GM20431 (cell line): ENCODE measurements at regions not wholly inside any gene's neighbourhood (a gene's known extent, or its start where the extent isn't known, plus 50 kb on each side); places are given as distances from the start of the nearest gene placed in this dataset.
"Not testable (repeated sequence)": the region's sequence is repeated elsewhere in the genome, so short reads cannot be mapped to it uniquely, and the experiment has no call there.

ENCODE experiments used
- in situ Hi-C: fragments of 300-500 bp; cut with MseI, MboI; formaldehyde crosslinking; loops from one replicate; pipeline ENCODE4 v1.15.0; 2020; ENCODE audit warnings: low sequenced_read_pairs; ENCODE audit not compliant: unreplicated experiment

GRCh38 chr3:182626484-182627467 is 166.5 kb upstream of the ATP11B start:
- in situ Hi-C loops, result no loop called here

DNA sequence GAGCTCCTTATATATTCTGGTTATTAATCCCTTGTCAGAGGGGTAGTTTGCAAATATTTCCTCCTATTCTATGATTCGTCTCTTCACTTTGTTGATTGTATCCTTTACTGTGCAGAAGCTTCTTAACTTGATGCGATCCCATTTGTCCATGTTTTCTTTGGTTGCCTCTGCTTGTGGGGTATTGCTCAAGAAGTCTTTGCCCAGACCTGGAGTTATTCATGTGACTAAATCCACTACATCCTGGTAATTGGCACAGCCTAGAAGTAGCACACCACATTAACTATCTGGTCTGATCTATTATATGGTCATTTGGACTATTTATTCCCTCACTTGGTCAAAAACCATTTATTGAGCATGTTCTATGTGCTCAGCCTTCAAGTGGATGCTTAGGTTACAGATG is 164.8 kb upstream of the ATP11B start:
- in situ Hi-C loops, result no loop called here

DNA sequence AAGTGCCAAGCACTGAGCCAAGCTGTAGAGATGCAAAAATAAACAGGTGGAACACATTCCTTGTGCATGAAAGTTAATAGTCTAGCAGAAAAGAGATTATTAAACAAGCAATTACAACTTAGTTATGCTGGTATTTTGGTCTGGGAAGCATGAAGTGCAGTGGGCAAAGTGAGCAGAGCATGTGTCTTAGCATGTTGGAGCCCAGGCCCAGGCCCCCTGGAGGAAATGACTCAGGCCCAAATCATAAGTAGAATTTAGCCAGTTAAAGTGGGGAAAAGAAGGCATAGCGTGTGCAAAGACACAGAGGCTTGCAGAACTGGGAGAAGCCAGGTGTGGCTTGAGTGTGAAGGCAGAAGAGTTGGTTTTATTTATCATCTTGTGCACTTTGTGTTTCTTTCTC is 163.8 kb upstream of the ATP11B start:
- in situ Hi-C loops, result no loop called here

- in situ Hi-C loops, result no loop called here
These were observed 161.9 kb upstream of the ATP11B start for GRCh38 chr3:182631183-182632076.

GRCh38 chr3:182632077-182632393 is 161.3 kb upstream of the ATP11B start:
- in situ Hi-C loops, result no loop called here

DNA sequence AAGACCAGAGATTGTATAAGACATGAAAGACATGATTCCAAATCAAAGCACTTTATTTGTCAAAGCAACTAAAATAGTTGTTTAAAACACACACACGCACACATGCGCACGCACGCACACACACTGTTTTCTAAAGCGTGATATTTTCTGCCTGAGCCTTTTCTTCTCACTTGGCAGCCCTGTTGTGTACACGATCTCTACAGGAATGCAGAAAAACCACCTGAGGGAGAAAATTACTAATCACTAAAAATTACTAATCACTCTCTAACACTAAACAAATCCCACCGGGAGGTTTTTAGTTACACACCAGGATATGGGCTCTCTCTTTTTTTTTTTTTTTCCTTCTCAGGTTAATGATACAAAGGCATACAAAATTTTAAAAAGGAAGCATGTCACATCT is 160.1 kb upstream of the ATP11B start:
- in situ Hi-C loops, result no loop called here

DNA sequence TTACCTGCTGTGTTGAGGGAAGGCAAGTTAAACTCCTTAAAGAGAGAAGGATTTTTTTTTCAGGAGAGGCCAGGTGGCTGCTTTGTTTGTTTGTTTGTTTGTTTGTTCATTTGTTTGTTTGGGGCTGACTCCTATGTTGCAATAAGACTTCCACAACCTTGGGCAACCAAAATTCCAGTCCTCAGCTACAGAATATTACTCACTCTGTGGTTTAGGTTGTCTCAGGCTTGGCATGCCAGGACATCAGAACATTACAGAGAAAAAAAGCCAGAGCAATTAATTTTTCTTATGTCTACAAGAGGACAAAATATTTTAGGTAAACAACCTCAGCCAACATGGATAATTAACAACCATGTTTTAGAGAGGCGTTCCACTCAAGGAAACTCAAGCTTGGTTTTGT is 156.7 kb upstream of the ATP11B start:
- in situ Hi-C loops, result no loop called here

DNA sequence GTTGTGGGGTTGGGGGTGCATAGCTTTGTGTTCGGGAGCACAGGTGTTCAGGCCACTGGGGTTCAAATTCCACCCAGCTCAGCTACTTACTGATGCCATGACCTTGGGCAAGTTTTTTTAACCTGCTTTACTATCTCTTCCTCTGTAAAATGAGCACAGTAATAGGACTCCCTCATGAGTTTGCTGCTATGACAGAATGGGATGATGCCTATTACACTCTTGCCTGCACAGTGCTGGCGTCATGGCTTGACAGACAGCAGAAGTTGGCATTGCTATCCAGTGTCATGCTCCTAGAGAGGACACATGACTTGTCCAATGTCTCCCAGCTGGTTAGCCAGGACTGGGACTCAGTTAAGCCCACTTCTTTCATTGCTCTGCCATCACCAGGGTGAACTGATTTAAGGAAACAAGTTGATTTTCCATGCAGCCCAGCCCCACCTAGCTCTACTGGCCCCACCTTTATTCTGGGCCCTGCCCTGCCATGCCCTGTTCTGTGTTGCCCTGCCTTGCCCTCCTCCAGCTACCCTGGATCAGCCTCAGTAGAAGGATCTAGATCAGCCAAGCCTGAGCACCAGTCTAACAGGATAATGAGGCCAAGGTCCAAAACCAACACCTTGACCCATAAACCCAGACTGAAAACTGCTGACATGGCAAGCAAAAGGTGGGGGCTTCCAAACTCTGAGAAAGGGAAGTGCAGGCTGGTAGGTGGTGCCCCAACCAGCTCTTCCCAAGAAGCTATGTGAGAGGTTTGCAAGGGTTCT is 155.8 kb upstream of the ATP11B start:
- in situ Hi-C loops, result no loop called here

DNA sequence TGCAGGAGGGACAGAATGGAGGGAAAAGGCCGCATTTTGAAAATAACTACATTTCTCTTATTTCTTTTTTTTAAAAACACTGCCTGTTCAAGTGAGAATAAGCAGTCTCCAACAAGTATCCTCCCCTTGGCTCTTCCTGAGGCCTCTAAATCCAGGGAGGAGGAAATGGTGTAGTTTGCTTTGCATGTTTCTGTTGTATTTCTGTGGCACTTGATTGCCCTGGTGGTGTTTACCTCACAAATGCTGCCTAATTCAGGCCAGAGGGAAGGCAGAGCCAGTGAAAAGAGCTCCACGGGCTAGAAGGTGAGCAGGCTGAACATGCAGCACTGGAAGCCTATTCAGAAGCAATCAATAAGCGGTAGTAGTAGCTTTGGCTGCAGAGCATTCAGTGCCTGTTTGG is 149.3 kb upstream of the ATP11B start:
- in situ Hi-C loops, result no loop called here

GRCh38 chr3:182644790-182645433 is 148.4 kb upstream of the ATP11B start:
- in situ Hi-C loops, result no loop called here

DNA sequence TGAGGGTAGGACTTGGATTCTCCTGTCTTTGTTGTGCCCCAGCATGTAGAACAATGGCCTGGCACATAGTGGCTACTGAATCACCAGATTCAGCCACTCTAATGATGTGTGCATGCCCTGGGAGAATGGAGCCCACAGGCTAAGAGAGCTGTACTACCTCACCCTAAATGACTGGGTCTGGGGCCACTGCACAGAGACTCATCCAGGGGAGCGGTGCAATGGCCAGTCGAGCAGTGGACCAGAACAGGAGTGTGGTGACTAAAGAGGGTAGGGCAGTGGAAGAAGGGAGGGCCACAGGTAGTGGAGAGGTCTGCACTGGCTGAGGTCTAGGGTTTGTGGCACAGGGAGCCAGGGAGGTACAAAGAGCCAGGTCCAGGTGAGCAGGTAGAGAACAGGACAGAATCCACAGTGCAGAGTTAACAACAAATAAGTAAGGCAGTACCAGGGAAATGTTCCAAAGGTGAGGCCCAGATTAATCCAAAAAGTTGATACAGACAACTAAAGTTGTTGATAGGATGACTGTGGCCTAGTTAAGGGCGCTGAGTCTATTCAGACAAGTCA is 142.7 kb upstream of the ATP11B start:
- in situ Hi-C loops, result no loop called here

DNA sequence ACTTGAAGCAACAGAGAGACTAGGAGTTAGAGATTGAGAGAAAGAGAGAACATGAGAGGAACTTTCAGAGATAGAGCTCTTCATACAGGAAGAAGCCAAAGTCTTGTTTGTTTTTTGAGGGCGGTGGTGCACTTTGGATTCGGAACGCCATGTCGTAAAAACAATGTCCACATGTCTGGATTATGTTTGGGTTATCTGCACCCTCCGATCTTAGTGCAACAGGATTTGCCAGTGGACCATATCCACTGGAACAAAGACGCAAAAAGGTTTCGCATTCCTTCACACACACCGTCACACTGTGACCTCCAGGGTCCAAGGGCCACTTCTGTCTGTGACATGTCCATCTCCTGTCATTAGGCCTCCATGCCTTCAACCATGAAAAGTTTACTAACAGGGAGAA is 141.8 kb upstream of the ATP11B start:
- in situ Hi-C loops, result no loop called here

GRCh38 chr3:182653065-182653464 is 140.2 kb upstream of the ATP11B start:
- in situ Hi-C loops, result not testable (repeated sequence)

- in situ Hi-C loops, result no loop called here
These were observed 124.8 kb upstream of the ATP11B start for GRCh38 chr3:182668541-182668940.

DNA sequence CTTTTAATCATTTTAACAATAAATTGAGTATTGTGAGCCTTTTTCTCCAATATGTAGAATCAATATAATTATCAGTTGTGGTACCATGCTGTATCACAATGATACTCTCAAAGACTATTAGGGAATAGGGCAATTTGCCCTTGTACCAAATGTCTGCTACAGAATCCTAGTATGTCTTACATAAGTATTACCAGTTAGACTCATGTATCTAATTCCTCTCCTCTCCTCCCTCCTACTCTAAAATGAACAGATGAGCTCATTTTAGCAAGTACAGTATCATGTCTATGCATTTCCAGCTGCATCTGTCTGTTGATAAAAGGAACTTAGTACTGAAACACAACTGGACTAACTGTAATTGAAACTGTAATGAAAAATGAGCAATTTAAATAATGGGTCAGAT is 124.3 kb upstream of the ATP11B start:
- in situ Hi-C loops, result no loop called here

DNA sequence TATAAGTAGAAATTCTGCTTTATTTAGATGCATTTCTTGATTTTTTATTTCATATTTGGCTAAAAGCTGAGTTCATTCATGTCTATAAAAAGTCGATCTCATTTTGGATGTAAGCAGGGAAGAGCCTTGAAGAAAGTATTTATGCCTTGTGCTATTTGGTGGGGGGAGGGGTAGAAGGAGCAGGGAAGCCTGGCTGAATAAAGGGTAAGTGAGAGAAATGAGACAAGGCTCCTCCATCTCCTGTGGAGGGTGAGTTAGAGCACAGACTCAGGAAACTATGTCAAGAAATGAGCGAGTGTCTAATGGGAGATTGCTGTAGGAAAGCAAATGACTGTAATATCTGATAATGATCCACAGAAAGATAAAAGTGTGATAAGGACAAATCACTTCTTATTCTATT is 121.8 kb upstream of the ATP11B start:
- in situ Hi-C loops, result no loop called here

GRCh38 chr3:182671942-182672341 is 121.4 kb upstream of the ATP11B start:
- in situ Hi-C loops, result no loop called here

GRCh38 chr3:182673336-182673735 is 120.0 kb upstream of the ATP11B start:
- in situ Hi-C loops, result no loop called here
